ENCODE measurements at regions not wholly inside any gene's neighbourhood (a gene's known extent, or its start where the extent isn't known, plus 50 kb on each side); places are given as distances from the start of the nearest gene placed in this dataset.

- DNase-seq = no peak
Measured at GRCh38 chr9:19992556-19992955, 203.7 kb upstream of the SLC24A2 start.

DNA sequence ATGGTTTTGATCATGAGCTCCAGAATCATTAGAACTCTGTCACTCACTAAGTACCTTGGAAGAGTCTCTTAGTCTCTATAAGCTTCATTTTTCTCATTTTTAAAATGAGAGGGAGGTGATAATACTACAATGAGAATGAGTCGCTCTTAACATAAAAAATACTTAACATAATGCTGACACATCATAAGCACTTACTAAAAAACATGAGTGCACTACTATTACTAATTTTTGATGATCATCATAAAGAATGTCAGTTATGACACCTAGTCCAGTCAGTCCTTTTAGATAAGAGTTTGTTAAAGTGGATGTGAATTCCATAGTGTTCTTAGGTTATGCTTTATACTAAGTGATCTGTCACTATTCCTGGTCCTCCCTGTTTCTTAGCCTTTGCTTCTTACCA, 200.4 kb upstream of the SLC24A2 start:
- no peak for DNase-seq

GRCh38 chr9:19988281-19988680, 199.4 kb upstream of the SLC24A2 start:
- DNase-seq = no peak

- no peak for DNase-seq
Measured at GRCh38 chr9:19985081-19985480, 196.2 kb upstream of the SLC24A2 start.

GRCh38 chr9:19976226-19976625, 187.4 kb upstream of the SLC24A2 start:
- peak; percentile 18 to 24 for DNase-seq

DNA sequence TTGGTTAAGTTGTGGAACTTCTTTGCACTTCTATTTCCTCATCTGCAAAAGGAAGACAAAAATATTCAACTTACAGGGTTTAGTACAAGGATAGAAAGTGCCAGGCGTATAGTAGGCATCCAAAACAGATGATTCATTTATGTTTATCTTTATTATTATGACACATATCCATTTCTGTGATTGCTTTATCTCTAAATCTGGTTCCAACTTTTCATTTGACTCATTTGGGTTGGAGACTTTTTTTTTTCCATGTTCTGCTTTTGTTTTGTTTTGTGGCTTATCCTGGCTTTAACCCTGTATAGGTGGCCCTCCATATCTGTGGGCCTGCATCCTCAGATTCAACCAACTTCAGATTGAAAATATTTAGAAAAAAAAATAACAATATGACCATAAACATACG, 186.7 kb upstream of the SLC24A2 start:
- no peak for DNase-seq

- DNase-seq = no peak
Measured at GRCh38 chr9:19969721-19970120, 180.9 kb upstream of the SLC24A2 start.

GRCh38 chr9:19967888-19968459, 179.1 kb upstream of the SLC24A2 start:
- no peak for DNase-seq

- DNase-seq = no peak
Measured at GRCh38 chr9:19967216-19967887, 178.5 kb upstream of the SLC24A2 start.

DNA sequence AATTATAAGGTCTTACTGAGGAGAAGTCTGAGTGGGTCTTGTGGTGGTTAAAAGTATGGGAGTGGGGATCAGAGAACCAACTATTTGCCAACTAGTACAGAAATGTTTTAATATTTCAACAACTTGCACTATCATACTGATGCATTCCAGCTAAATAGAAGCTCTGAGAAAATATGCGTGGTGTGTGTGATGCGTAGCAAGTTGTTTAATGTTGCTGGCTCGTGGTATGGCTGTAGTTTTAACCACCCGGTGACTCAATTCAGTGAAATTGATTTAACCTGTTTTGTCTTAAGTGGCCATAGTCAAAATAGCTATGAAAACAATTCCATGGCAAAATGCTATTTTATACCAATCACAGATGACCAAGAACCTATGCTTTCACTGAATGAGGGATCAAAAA, 176.5 kb upstream of the SLC24A2 start:
- DNase-seq = no peak

GRCh38 chr9:19947996-19948395, 159.2 kb upstream of the SLC24A2 start:
- DNase-seq = no peak

DNA sequence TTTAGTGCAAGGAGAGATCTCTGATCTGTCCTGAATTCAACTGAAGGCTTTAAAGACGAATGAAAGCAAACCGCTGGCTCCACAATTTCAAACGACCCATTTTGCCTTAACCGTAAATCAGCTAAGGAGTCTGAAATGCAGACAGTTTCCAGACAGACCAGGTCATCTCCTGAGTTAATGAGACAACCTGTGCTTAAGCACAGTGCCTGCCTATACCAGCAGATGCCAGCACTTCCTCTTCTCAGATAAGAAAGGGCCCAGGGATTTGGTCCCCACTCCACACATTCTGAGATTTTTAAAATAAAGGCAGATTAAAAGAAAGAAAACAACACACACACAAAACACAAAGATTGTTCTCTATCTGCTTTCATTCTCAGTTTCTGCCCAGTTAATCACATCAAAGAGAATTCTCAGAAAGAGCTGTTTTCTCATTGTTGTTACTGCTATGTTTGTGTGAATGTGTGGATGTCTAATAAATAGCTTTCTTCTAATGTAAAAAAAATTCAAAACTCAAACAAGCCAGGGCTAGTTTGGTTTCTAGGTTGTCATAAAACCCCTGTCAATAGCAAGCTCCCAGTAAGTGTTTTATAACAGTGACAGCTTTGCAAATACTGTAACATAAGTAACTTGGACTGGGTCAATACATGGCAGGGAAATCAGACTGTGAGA, 157.7 kb upstream of the SLC24A2 start:
- no peak for DNase-seq

- no peak for DNase-seq
Measured at GRCh38 chr9:19941874-19942273, 153.0 kb upstream of the SLC24A2 start.

- DNase-seq = no peak
Measured at GRCh38 chr9:19940811-19941535, 152.1 kb upstream of the SLC24A2 start.

DNA sequence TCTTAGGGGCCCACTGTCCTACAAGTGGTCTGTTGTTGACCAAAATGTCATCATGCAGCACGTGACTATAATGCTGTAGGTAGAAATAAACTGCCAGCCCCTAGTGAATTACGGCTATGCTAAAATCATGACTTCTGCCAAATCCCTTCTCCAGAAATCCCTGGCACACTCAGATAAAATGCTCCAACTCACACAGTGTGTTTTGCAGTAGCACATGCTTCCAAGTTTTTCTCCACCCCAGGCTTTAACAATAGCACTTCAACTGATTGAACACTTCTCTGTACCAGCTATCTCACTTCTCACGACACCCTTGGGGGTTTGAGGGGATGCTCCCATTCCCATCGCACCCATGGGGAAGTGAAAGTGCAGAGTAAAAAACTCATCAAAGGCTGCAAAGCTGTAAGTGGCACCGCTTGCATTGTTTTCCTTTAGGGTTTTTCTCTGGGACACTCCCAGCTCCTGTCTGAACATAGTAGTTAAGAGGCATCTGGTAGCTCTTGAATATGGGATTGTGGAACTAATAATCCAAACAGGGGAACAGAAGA, 151.0 kb upstream of the SLC24A2 start:
- DNase-seq = no peak

- no peak for DNase-seq
Measured at GRCh38 chr9:19938990-19939733, 150.3 kb upstream of the SLC24A2 start.

GRCh38 chr9:19937121-19937520, 148.3 kb upstream of the SLC24A2 start:
- no peak for DNase-seq

GRCh38 chr9:19936598-19936997, 147.8 kb upstream of the SLC24A2 start:
- no peak for DNase-seq

DNA sequence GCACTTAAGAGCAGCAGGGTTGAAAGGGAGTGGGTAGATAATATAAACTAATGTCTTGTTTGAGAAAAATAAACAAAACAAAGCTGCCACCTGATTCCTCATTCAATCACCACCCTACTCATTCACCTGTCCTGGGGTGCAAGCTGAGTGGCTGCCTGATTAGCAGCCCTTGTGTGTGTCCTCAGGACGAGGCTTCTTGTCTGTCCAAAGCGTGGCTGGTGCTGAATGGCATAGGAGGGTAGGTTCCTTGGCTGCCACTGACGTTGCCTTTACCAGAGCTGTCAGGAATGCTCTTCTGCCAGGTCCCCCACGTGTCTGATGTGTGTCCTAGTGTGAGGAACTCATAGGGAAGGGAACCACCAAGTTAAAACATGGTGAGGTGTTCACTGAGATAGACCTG, 146.6 kb upstream of the SLC24A2 start:
- DNase-seq = no peak

GRCh38 chr9:19934301-19934871, 145.5 kb upstream of the SLC24A2 start:
- peak in 1 of 2 donors; percentile 17 for DNase-seq

DNA sequence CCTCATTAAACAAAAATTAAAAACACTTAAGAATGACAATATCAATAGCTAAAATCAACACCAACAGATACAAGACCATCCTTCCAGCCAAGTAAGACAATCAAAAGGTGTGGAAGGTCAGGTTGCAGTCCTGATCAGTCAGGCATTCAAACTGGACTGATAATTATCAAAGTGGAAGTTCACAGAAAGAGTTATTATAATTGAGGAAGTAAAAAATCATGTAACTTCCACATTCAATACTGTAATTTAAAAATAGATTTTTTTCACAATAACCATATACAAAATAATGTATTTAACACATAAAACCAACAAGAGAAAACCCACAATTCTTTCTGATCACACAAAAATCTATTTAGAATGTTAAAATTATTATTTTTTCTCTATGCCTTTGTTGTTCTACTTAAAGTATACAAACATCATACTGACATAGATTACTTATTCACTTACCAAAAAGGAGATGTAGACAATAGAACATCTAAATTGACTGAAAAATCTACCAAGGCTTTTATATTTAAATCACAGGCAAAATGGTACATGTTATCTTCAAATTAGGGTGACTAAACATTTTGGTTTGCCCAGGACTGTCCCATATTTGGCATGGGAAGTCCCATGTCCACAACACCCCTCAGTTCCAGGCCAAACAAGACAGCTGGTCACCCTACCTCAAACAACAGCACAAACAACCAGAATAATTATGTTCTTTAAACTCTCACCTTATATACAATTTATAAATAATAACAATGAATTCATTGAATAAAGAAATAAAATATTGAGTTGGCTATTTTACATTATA, 142.5 kb upstream of the SLC24A2 start:
- DNase-seq = no peak

DNA sequence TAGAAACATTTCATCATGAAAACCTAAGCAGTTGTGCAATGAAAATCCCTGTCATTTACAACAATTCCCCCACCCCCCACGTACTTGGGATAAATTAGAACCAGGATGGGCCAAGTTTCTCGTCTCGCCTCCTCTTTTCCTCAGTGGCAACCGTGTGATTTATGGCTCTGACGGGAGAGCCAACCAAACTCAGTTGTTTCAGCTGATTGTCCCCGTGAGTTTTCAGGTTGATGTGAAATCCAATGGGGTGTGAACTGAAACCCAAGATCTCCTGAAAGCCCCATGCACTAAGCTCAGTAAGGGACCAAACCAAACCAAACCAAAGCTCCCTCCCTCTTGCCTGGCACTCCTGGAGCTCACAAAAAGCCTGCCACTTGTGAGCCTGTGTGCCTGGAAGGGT, 138.7 kb upstream of the SLC24A2 start:
- DNase-seq = no peak

Data from stimulated activated CD4-positive, alpha-beta T cell treated with anti-CD3 and anti-CD28 coated beads, Interleukin-2, amount 100 ng/mL, for 24 hours (primary cell).